HepG2 (cell line): ENCODE measurements at regions not wholly inside any gene's neighbourhood (a gene's known extent, or its start where the extent isn't known, plus 50 kb on each side); places are given as distances from the start of the nearest gene placed in this dataset.
A peak's percentile ranks its signal among the peaks of the same experiment; 100 is the strongest.

Experiments used
- ATAC-seq: fragments of 200-7000 bp; cut with Tn5 transposase; 3 replicates; pipeline ENCODE4 v1.9.1; 2020; ENCODE audit warnings: mild to moderate bottlenecking, moderate library complexity
- BruUV-seq: library from RNA; stranded (reverse); fragments of 400-500 nt; replicated peaks from 2 replicates; lab custom pipeline; 2021; lab: Mats Ljungman, UMichigan
- CTCF ChIA-PET: fragments of 300-600 bp; formaldehyde crosslinking; extraction: SDS; loops from one replicate; lab custom pipeline; 2021; ENCODE audit warnings: low total read pairs, inconsistent platforms, low intra/inter-chr PET ratio; lab: Yijun Ruan, JAX
- POLR2A ChIA-PET: fragments of 350-600 bp; sonication (Branson Sonifier 250); formaldehyde crosslinking; loops from one replicate; lab custom pipeline; 2020; ENCODE audit warnings: antibody characterized with exemption, inconsistent platforms; lab: Yijun Ruan, JAX
- DNase-seq: peaks from one replicate; pipeline ENCODE4 v3.0.0-alpha.2; 2015; ENCODE audit warnings: low spot score
- FAIRE-seq: peaks from 3 replicates; lab custom pipeline; 2011; peaks lifted over from hg19 to GRCh38; lab: Jason Lieb, UNC
- H2AFZ ChIP-seq: one replicate; pipeline ENCODE4 v1.6.1; 2011; ENCODE audit warnings: low read length, inconsistent platforms
- H3K27ac ChIP-seq: fragments of 300-600 bp; 3 replicates; pipeline ENCODE4 v1.8.0; 2011; ENCODE audit warnings: mixed run types, mild to moderate bottlenecking, mixed read lengths, low read length, inconsistent platforms; ENCODE audit not compliant: insufficient read depth; ENCODE audit errors: extremely low read length
- H3K27me3 ChIP-seq, 2 experiments: fragments of 200-600 bp in 1 of 2; 2 replicates in 1 of 2; 3 replicates in 1 of 2; pipeline versions ENCODE4 v1.6.0 to v1.8.0; 2011; ENCODE audit warnings: low read length in 2 of 2, mild to moderate bottlenecking in 2 of 2, moderate library complexity in 2 of 2, inconsistent platforms in 1 of 2; ENCODE audit not compliant: insufficient read depth in 2 of 2, control insufficient read depth in 1 of 2
- H3K36me3 ChIP-seq, 2 experiments: fragments of 200-600 bp in 1 of 2; replicated peaks in 1 of 2; 2 replicates in 1 of 2; 3 replicates in 1 of 2; pipeline versions ENCODE4 v1.5.1 to v1.8.0; 2011; ENCODE audit warnings: low read length in 2 of 2, inconsistent platforms in 1 of 2; ENCODE audit not compliant: insufficient read depth in 2 of 2, control insufficient read depth in 1 of 2
- H3K4me1 ChIP-seq: 2 replicates; pipeline ENCODE4 v1.5.1; 2012; ENCODE audit warnings: low read length, inconsistent platforms; ENCODE audit not compliant: insufficient read depth
- H3K4me2 ChIP-seq: 2 replicates; pipeline ENCODE4 v1.6.0; 2011; ENCODE audit warnings: low read depth, low read length, inconsistent platforms
- H3K4me3 ChIP-seq, 3 experiments: fragments of 200-600 bp in 1 of 3; sonication (generic), shearing (Covaris generic) in 1 of 3; replicated peaks in 1 of 3; 2 replicates each; pipeline ENCODE4 v1.5.1; 2011 to 2016; ENCODE audit warnings: low read length in 3 of 3, inconsistent platforms in 2 of 3, low read depth in 2 of 3, mild to moderate bottlenecking in 2 of 3, control low read depth in 1 of 3, mixed read lengths in 1 of 3; ENCODE audit not compliant: insufficient read depth in 1 of 3
- H3K79me2 ChIP-seq: one replicate; pipeline ENCODE4 v1.6.1; 2011; ENCODE audit warnings: low read length, inconsistent platforms; ENCODE audit not compliant: insufficient read depth
- H3K9ac ChIP-seq: 2 replicates; pipeline ENCODE4 v1.6.0; 2011; ENCODE audit warnings: mild to moderate bottlenecking, low read depth, low read length, inconsistent platforms; ENCODE audit not compliant: insufficient read depth
- H3K9me3 ChIP-seq: 2 replicates; pipeline ENCODE4 v1.5.1; 2012; ENCODE audit warnings: mild to moderate bottlenecking, low read length
- H4K20me1 ChIP-seq: 2 replicates; pipeline ENCODE4 v1.6.0; 2011; ENCODE audit warnings: inconsistent platforms, mild to moderate bottlenecking, low read length, moderate library complexity; ENCODE audit not compliant: insufficient read depth
- BCL6 ChIP-seq: IDR thresholded peaks from 2 replicates; pipeline ENCODE4 v1.6.1; 2016; ENCODE audit warnings: missing genetic modification reagents, missing compliant biosample characterization
- FOXK1 ChIP-seq: sonication (generic); formaldehyde crosslinking; IDR thresholded peaks from 2 replicates; pipeline ENCODE4 v1.4.0; 2020; ENCODE audit warnings: low read depth, missing genetic modification reagents, borderline replicate concordance
- HMG20A ChIP-seq: IDR thresholded peaks from 2 replicates; pipeline ENCODE4 v1.6.1; 2016; ENCODE audit warnings: borderline replicate concordance
- HNF4G ChIP-seq, 2 experiments: sonication (generic) in 1 of 2; formaldehyde crosslinking in 1 of 2; IDR thresholded peaks; 2 replicates each; pipeline versions ENCODE4 v1.4.0 to v1.6.1; 2011 to 2020; ENCODE audit warnings: borderline replicate concordance in 2 of 2, low read depth in 2 of 2, mild to moderate bottlenecking in 2 of 2, low read length in 1 of 2, missing genetic modification reagents in 1 of 2, moderate library complexity in 1 of 2
- MED1 ChIP-seq: sonication (generic); formaldehyde crosslinking; IDR thresholded peaks from 2 replicates; pipeline ENCODE4 v1.4.0; 2020; ENCODE audit warnings: missing genetic modification reagents
- PRDM10 ChIP-seq: sonication (generic); formaldehyde crosslinking; IDR thresholded peaks from 2 replicates; pipeline ENCODE4 v1.4.0; 2020; ENCODE audit warnings: low read depth, missing genetic modification reagents
- RARA ChIP-seq: IDR thresholded peaks from 2 replicates; pipeline ENCODE4 v1.6.1; 2016; ENCODE audit warnings: missing genetic modification reagents, missing compliant biosample characterization
- RXRB ChIP-seq: IDR thresholded peaks from 2 replicates; pipeline ENCODE4 v1.6.1; 2016; ENCODE audit warnings: borderline replicate concordance, missing genetic modification reagents, missing compliant biosample characterization
- ZFP90 ChIP-seq: sonication (generic); formaldehyde crosslinking; IDR thresholded peaks from 2 replicates; pipeline ENCODE4 v1.8.0; 2022; ENCODE audit warnings: missing genetic modification reagents, mild to moderate bottlenecking, inconsistent platforms, borderline replicate concordance
- ZNF468 ChIP-seq: sonication (generic); formaldehyde crosslinking; IDR thresholded peaks from 2 replicates; pipeline ENCODE4 v1.8.0; 2022; ENCODE audit warnings: mild to moderate bottlenecking, moderate library complexity, missing genetic modification reagents
- ZNF713 ChIP-seq: sonication (generic); formaldehyde crosslinking; IDR thresholded peaks from 2 replicates; pipeline ENCODE4 v1.4.0; 2020; ENCODE audit warnings: mild to moderate bottlenecking, missing genetic modification reagents
- WGBS: methylation state at CpG from one replicate; pipeline ENCODE4 v1.1.6; 2017; ENCODE audit warnings: low lambda C conversion rate; 5-methylcytosine and 5-hydroxymethylcytosine counted together
- in situ Hi-C: cut with HindIII; loops from 2 replicates; pipeline ENCODE4 v1.10.0; 2017; ENCODE audit warnings: low pct_unique_long_range_greater_than_20kb; ENCODE audit not compliant: extremely low pct_ligation_motif_present
- intact Hi-C: fragments of 100-400 bp; cut with micrococcal nuclease; formaldehyde crosslinking; loops from one replicate; pipeline ENCODE4 v1.10.0; 2022; ENCODE audit not compliant: unreplicated experiment
- TF ChIP-seq, protein P1 (sequence below): IDR thresholded peaks from 2 replicates; pipeline ENCODE4 v1.4.0; 2020; ENCODE audit warnings: mild to moderate bottlenecking, missing genetic modification reagents

GRCh38 chr7:138285129-138285528 lies 174.9 kb upstream of the TRIM24 start:
- intact Hi-C loops (no loop called here), in situ Hi-C loops (no loop called here)
- DNase-seq = peak; percentile 40
- no peak for TF ChIP-seq ZNF713 (CRISPR knock-in tag)
- 0 out of 2 replicates have a peak, but pooled peaks have one; percentile 32 for TF ChIP-seq RXRB (CRISPR knock-in tag)
- TF ChIP-seq HNF4G (IDR thresholded peaks at IDR 0.05; ENCODE audit: borderline replicate concordance, low read depth, low read length) = no peak
- no peak for TF ChIP-seq HNF4G (CRISPR knock-in tag; IDR thresholded peaks at IDR 0.05; ENCODE audit: borderline replicate concordance, low read depth)
- TF ChIP-seq MED1 = 0 out of 2 replicates have a peak, but pooled peaks have one; percentile 26
- no peak for TF ChIP-seq ZNF468 (CRISPR knock-in tag)
- TF ChIP-seq ZFP90 = no peak
- TF ChIP-seq, protein P1, sequence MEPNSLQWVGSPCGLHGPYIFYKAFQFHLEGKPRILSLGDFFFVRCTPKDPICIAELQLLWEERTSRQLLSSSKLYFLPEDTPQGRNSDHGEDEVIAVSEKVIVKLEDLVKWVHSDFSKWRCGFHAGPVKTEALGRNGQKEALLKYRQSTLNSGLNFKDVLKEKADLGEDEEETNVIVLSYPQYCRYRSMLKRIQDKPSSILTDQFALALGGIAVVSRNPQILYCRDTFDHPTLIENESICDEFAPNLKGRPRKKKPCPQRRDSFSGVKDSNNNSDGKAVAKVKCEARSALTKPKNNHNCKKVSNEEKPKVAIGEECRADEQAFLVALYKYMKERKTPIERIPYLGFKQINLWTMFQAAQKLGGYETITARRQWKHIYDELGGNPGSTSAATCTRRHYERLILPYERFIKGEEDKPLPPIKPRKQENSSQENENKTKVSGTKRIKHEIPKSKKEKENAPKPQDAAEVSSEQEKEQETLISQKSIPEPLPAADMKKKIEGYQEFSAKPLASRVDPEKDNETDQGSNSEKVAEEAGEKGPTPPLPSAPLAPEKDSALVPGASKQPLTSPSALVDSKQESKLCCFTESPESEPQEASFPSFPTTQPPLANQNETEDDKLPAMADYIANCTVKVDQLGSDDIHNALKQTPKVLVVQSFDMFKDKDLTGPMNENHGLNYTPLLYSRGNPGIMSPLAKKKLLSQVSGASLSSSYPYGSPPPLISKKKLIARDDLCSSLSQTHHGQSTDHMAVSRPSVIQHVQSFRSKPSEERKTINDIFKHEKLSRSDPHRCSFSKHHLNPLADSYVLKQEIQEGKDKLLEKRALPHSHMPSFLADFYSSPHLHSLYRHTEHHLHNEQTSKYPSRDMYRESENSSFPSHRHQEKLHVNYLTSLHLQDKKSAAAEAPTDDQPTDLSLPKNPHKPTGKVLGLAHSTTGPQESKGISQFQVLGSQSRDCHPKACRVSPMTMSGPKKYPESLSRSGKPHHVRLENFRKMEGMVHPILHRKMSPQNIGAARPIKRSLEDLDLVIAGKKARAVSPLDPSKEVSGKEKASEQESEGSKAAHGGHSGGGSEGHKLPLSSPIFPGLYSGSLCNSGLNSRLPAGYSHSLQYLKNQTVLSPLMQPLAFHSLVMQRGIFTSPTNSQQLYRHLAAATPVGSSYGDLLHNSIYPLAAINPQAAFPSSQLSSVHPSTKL (CRISPR knock-in tag) = peak; percentile 46; the same call in 1 of the 2 replicates
- peak; percentile 43; the same call in 1 of the 2 replicates for TF ChIP-seq BCL6
- TF ChIP-seq RARA (CRISPR knock-in tag) = peak; percentile 91
- TF ChIP-seq PRDM10 (CRISPR knock-in tag) = peak; percentile 52; the same call in 1 of the 2 replicates
- 0 out of 2 replicates have a peak, but pooled peaks have one; percentile 22 for TF ChIP-seq HMG20A (CRISPR knock-in tag)
- 0 out of 2 replicates have a peak, but pooled peaks have one; percentile 39 for TF ChIP-seq FOXK1 (CRISPR knock-in tag)
- H3K4me1 ChIP-seq = peaks cover 18% of the 10 kb centered on the region
- CTCF ChIA-PET = no interaction called here
- WGBS = 50% methylated on average over 1 of the region's 1 CpG
- POLR2A ChIA-PET = interaction anchor here (1.1 kb wide), 1 partner anchor 9 kb away, joined by 3 read pairs; no protein-coding TSS in a partner anchor
- H3K9ac ChIP-seq = 0 out of 2 replicates have a peak overlapping the region, but pooled peaks have one; percentile 21
- no peak overlapping the region for H3K4me3 ChIP-seq
- no peaks in the 10 kb centered on the region for H4K20me1 ChIP-seq
- H3K27ac ChIP-seq = no peak overlapping the region
- H2AFZ ChIP-seq = no peak overlapping the region
- H3K79me2 ChIP-seq = no peaks in the 10 kb centered on the region
- peaks cover 15% of the 10 kb centered on the region for H3K9me3 ChIP-seq
- no peak overlapping the region for H3K4me2 ChIP-seq
- H3K27me3 ChIP-seq = no peaks in the 10 kb centered on the region
- no peak for ATAC-seq
- BruUV-seq = no TSS peak
- H3K36me3 ChIP-seq = no peaks in the 10 kb centered on the region
- peak; percentile 30 for FAIRE-seq
